ENCODE measurements at regions not wholly inside any gene's neighbourhood (a gene's known extent, or its start where the extent isn't known, plus 50 kb on each side); places are given as distances from the start of the nearest gene placed in this dataset.

- DNase-seq (ENCODE audit: low read depth, low spot score), result no peak
- H3K27ac ChIP-seq (ENCODE audit: low read depth, low read length), result no peak overlapping the region
- peaks cover 3% of the 10 kb centered on the region for H3K9me3 ChIP-seq (ENCODE audit: control insufficient read depth, insufficient read depth, low read length)
- H3K4me3 ChIP-seq (ENCODE audit: low read depth, low read length), result no peak overlapping the region
- ChIA-PET CTCF (no interaction called here), POLR2A (no interaction called here)
- TF ChIP-seq CTCF (IDR thresholded peaks at IDR 0.05; ENCODE audit: low read depth, low read length), result no peak
- no peaks in the 10 kb centered on the region for H3K27me3 ChIP-seq (ENCODE audit: control insufficient read depth, insufficient read depth, low read length)
Observed at GRCh38 chr20:54872440-54872839, 397.0 kb downstream of the DOK5 start.

GRCh38 chr20:54869765-54870164, 394.4 kb downstream of the DOK5 start:
- no peaks in the 10 kb centered on the region for H3K27me3 ChIP-seq (ENCODE audit: control insufficient read depth, insufficient read depth, low read length)
- no peak overlapping the region for H3K4me3 ChIP-seq (ENCODE audit: low read depth, low read length)
- no peak for DNase-seq (ENCODE audit: low read depth, low spot score)
- no peak for TF ChIP-seq CTCF (IDR thresholded peaks at IDR 0.05; ENCODE audit: low read depth, low read length)
- peaks cover 3% of the 10 kb centered on the region for H3K9me3 ChIP-seq (ENCODE audit: control insufficient read depth, insufficient read depth, low read length)
- ChIA-PET POLR2A (no interaction called here), CTCF (no interaction called here)
- H3K27ac ChIP-seq (ENCODE audit: low read depth, low read length), result no peak overlapping the region

GRCh38 chr20:54865273-54865672, 389.9 kb downstream of the DOK5 start:
- no peak for TF ChIP-seq CTCF (IDR thresholded peaks at IDR 0.05; ENCODE audit: low read depth, low read length)
- POLR2A ChIA-PET, result no interaction called here
- Histone ChIP-seq H3K9me3 (ENCODE audit: control insufficient read depth, insufficient read depth, low read length) (no peaks in the 10 kb centered on the region; the same call in 1 of the 2 replicates), H3K4me3 (ENCODE audit: low read depth, low read length) (no peak overlapping the region), H3K27ac (ENCODE audit: low read depth, low read length) (no peak overlapping the region), H3K27me3 (ENCODE audit: control insufficient read depth, insufficient read depth, low read length) (no peaks in the 10 kb centered on the region)
- CTCF ChIA-PET, result no interaction called here
- no peak for DNase-seq (ENCODE audit: low read depth, low spot score)

GRCh38 chr20:54860716-54861115, 385.3 kb downstream of the DOK5 start:
- Histone ChIP-seq H3K27ac (ENCODE audit: low read depth, low read length) (no peak overlapping the region), H3K27me3 (ENCODE audit: control insufficient read depth, insufficient read depth, low read length) (no peaks in the 10 kb centered on the region), H3K4me3 (ENCODE audit: low read depth, low read length) (no peak overlapping the region), H3K9me3 (ENCODE audit: control insufficient read depth, insufficient read depth, low read length) (no peaks in the 10 kb centered on the region; the same call in 1 of the 2 replicates)
- ChIA-PET POLR2A (no interaction called here), CTCF (no interaction called here)
- DNase-seq (ENCODE audit: low read depth, low spot score), result no peak
- no peak for TF ChIP-seq CTCF (IDR thresholded peaks at IDR 0.05; ENCODE audit: low read depth, low read length)

GRCh38 chr20:54856202-54856601, 380.8 kb downstream of the DOK5 start:
- CTCF ChIA-PET, result no interaction called here

More at GRCh38 chr20:54856202-54856601, 380.8 kb downstream of the DOK5 start:
- Histone ChIP-seq H3K9me3 (ENCODE audit: control insufficient read depth, insufficient read depth, low read length) (peaks cover 14% of the 10 kb centered on the region; the same call in 1 of the 2 replicates), H3K27me3 (ENCODE audit: control insufficient read depth, insufficient read depth, low read length) (no peaks in the 10 kb centered on the region), H3K27ac (ENCODE audit: low read depth, low read length) (no peak overlapping the region), H3K4me3 (ENCODE audit: low read depth, low read length) (no peak overlapping the region)
- POLR2A ChIA-PET, result no interaction called here
- no peak for DNase-seq (ENCODE audit: low read depth, low spot score)
- no peak for TF ChIP-seq CTCF (IDR thresholded peaks at IDR 0.05; ENCODE audit: low read depth, low read length)

All from AG04450 (cell line).